HCT116 (cell line): ENCODE measurements at regions not wholly inside any gene's neighbourhood (a gene's known extent, or its start where the extent isn't known, plus 50 kb on each side); places are given as distances from the start of the nearest gene placed in this dataset.

Source experiments
- CTCF ChIP-seq, 3 experiments: fragments of 200-600 bp in 1 of 3; sonication (generic) in 1 of 3; IDR thresholded peaks in 2 of 3; conservative IDR thresholded peaks in 1 of 3; 2 replicates each; pipeline ENCODE4 v1.5.1; 2012 to 2017; ENCODE audit warnings: low read depth in 2 of 3, low read length in 2 of 3, antibody characterized with exemption in 1 of 3, borderline replicate concordance in 1 of 3, control low read depth in 1 of 3, mild to moderate bottlenecking in 1 of 3, mixed read lengths in 1 of 3, mixed run types in 1 of 3, moderate library complexity in 1 of 3; ENCODE audit not compliant: insufficient read depth in 1 of 3
- EZH2 ChIP-seq: fragments of 200-600 bp; sonication (generic); IDR thresholded peaks from 2 replicates; pipeline ENCODE4 v1.6.1; 2017; ENCODE audit warnings: antibody characterized with exemption, mixed run types
- EZH2phosphoT487 ChIP-seq: fragments of 200-600 bp; IDR thresholded peaks from 2 replicates; pipeline ENCODE4 v1.6.1; 2018; ENCODE audit warnings: antibody characterized with exemption, borderline replicate concordance
- JUND ChIP-seq: IDR thresholded peaks from 2 replicates; pipeline ENCODE4 v1.6.1; 2012
- POLR2A ChIP-seq: IDR thresholded peaks from 2 replicates; pipeline ENCODE4 v1.7.0; 2011; ENCODE audit warnings: borderline replicate concordance; ENCODE audit not compliant: insufficient read depth, insufficient read length; ENCODE audit errors: extremely low read depth
- POLR2AphosphoS5 ChIP-seq: IDR thresholded peaks from 2 replicates; pipeline ENCODE4 v1.6.1; 2011; ENCODE audit warnings: mild to moderate bottlenecking, low read depth, low read length, moderate library complexity
- SP1 ChIP-seq: IDR thresholded peaks from 2 replicates; pipeline ENCODE4 v1.6.1; 2012; ENCODE audit warnings: low read depth
- YY1 ChIP-seq: IDR thresholded peaks from 2 replicates; pipeline ENCODE4 v1.6.1; 2011; ENCODE audit warnings: low read length, low read depth, moderate library complexity, mild to moderate bottlenecking; ENCODE audit not compliant: insufficient replicate concordance; ENCODE audit errors: extremely low read depth
- ZBTB33 ChIP-seq: IDR thresholded peaks from 2 replicates; pipeline ENCODE4 v1.6.1; 2011; ENCODE audit warnings: mild to moderate bottlenecking, low read length, moderate library complexity; ENCODE audit not compliant: insufficient replicate concordance; ENCODE audit errors: extremely low read depth
- TF ChIP-seq, protein P1 (sequence below): IDR thresholded peaks from 2 replicates; pipeline ENCODE4 v1.6.1; 2012; ENCODE audit warnings: low read depth

DNA sequence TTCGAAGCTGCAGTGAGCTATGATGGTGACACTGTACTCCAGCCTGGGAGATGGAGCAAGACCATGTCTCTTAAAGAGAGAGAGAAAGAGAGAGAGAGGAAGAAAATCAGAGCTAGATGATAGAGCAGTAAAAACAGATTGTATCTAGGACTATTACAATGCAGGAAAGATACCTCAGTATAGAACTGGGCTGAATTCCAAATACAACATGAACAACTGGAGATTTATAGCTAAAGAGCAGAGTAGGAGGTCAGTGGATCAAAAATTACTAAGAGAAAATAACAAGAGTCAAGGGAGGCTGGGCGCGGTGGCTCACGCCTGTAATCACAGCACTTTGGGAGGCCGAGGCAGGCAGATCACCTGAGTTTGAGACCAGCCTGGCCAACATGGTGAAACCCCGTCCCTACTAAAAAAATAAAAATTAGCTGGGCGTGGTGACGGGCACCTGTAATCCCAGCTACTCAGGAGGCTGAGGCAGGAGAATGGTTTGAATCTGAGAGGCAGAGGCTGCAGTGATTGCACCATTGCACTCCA, 100.7 kb upstream of the MSH6 start:
- TF ChIP-seq POLR2A (no peak), ZBTB33 (no peak), YY1 (no peak), CTCF (IDR thresholded peaks at IDR 0.05 in 2 of 3, conservative IDR thresholded peaks at IDR 0.05 in 1 of 3; ENCODE audit: borderline replicate concordance in 1 of 3, insufficient read depth in 1 of 3, low read depth in 2 of 3, low read length in 2 of 3) (no peak), JUND (no peak), EZH2phosphoT487 (no peak), SP1 (no peak), POLR2AphosphoS5 (no peak), EZH2 (no peak)
- TF ChIP-seq, protein P1, sequence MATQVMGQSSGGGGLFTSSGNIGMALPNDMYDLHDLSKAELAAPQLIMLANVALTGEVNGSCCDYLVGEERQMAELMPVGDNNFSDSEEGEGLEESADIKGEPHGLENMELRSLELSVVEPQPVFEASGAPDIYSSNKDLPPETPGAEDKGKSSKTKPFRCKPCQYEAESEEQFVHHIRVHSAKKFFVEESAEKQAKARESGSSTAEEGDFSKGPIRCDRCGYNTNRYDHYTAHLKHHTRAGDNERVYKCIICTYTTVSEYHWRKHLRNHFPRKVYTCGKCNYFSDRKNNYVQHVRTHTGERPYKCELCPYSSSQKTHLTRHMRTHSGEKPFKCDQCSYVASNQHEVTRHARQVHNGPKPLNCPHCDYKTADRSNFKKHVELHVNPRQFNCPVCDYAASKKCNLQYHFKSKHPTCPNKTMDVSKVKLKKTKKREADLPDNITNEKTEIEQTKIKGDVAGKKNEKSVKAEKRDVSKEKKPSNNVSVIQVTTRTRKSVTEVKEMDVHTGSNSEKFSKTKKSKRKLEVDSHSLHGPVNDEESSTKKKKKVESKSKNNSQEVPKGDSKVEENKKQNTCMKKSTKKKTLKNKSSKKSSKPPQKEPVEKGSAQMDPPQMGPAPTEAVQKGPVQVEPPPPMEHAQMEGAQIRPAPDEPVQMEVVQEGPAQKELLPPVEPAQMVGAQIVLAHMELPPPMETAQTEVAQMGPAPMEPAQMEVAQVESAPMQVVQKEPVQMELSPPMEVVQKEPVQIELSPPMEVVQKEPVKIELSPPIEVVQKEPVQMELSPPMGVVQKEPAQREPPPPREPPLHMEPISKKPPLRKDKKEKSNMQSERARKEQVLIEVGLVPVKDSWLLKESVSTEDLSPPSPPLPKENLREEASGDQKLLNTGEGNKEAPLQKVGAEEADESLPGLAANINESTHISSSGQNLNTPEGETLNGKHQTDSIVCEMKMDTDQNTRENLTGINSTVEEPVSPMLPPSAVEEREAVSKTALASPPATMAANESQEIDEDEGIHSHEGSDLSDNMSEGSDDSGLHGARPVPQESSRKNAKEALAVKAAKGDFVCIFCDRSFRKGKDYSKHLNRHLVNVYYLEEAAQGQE = no peak
